Memory B cell (primary cell): ENCODE measurements at regions not wholly inside any gene's neighbourhood (a gene's known extent, or its start where the extent isn't known, plus 50 kb on each side); places are given as distances from the start of the nearest gene placed in this dataset.
"Not testable (repeated sequence)": the region's sequence is repeated elsewhere in the genome, so short reads cannot be mapped to it uniquely, and the experiment has no call there.

Experiments
- ATAC-seq: fragments of 150-1000 bp; cut with Tn5 transposase; 2 replicates; pipeline ENCODE4 v1.10.0; 2021; ENCODE audit warnings: low read depth, mild to moderate bottlenecking, moderate library complexity
- DNase-seq, 2 donors: peaks; one replicate each; pipeline ENCODE4 v3.0.0; 2022; ENCODE audit warnings: low spot score in 2 of 2
- H3K27ac Mint-ChIP-seq: one replicate; pipeline ENCODE4 v1.8.0; 2022; ENCODE audit warnings: mild to moderate bottlenecking, moderate library complexity, mixed read lengths
- H3K27me3 Mint-ChIP-seq: one replicate; pipeline ENCODE4 v1.8.0; 2022; ENCODE audit warnings: mixed read lengths
- H3K36me3 Mint-ChIP-seq: one replicate; pipeline ENCODE4 v1.8.0; 2022; ENCODE audit warnings: mild to moderate bottlenecking, mixed read lengths
- H3K4me1 Mint-ChIP-seq: one replicate; pipeline ENCODE4 v1.8.0; 2022; ENCODE audit warnings: mixed read lengths
- H3K4me3 Mint-ChIP-seq: one replicate; pipeline ENCODE4 v1.8.0; 2022; ENCODE audit warnings: mild to moderate bottlenecking, moderate library complexity, mixed read lengths
- H3K9me3 Mint-ChIP-seq: one replicate; pipeline ENCODE4 v1.8.0; 2022; ENCODE audit warnings: mixed read lengths

DNA sequence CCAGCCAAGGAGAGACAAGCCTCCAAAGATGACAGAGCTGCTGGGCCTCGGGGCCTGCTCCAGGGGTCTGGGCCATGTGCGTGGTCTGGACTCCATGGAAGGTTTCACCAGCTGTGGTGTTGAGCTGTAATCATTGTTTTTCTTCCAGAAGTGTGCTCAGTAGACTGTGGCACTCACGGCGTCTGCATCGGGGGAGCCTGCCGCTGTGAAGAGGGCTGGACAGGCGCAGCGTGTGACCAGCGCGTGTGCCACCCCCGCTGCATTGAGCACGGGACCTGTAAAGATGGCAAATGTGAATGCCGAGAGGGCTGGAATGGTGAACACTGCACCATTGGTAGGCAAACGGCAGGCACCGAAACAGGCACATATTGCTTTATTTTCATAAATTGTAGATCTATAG lies 164.8 kb upstream of the WWC1 start:
- DNase-seq (no peak), ATAC-seq (no peak)
- no peaks in the 10 kb centered on the region for H3K36me3 Mint-ChIP-seq
- peaks cover 1% of the 10 kb centered on the region for H3K27me3 Mint-ChIP-seq
- no peaks in the 10 kb centered on the region for H3K4me1 Mint-ChIP-seq
- H3K9me3 Mint-ChIP-seq, result peaks cover 1% of the 10 kb centered on the region
- no peak overlapping the region for H3K27ac Mint-ChIP-seq
- H3K4me3 Mint-ChIP-seq, result no peak overlapping the region

- Mint-ChIP-seq H3K27me3 (peaks cover 1% of the 10 kb centered on the region), H3K36me3 (no peaks in the 10 kb centered on the region), H3K4me1 (no peaks in the 10 kb centered on the region), H3K27ac (no peak overlapping the region), H3K9me3 (peaks cover 1% of the 10 kb centered on the region), H3K4me3 (no peak overlapping the region)
- DNase-seq (no peak), ATAC-seq (no peak)
Measured at GRCh38 chr5:168128111-168128510, 163.3 kb upstream of the WWC1 start.

DNA sequence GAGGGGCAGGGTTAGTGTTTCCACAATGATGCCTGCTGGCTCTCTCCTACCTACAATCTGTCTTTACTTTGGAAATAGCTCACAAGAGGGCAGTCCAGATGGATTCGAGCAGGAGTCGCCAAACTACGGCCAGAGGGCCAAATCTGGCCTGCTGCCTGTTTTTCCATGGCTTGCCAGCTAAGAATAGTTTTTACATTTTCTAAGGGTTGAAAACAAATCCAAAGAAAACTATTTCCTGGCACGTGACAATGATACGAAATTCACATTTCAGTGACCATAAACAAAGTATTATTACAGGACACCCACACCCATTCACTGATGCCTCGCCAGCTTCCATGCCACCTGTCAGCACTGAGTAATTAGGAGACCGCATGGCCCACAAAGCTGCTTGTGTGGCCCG lies 162.9 kb upstream of the WWC1 start:
- DNase-seq (no peak), ATAC-seq (no peak)
- Mint-ChIP-seq H3K27ac (no peak overlapping the region), H3K27me3 (peaks cover 1% of the 10 kb centered on the region), H3K4me1 (no peaks in the 10 kb centered on the region), H3K9me3 (peaks cover 1% of the 10 kb centered on the region), H3K36me3 (no peaks in the 10 kb centered on the region), H3K4me3 (no peak overlapping the region)

- Mint-ChIP-seq H3K36me3 (no peaks in the 10 kb centered on the region), H3K27ac (no peak overlapping the region), H3K4me1 (peaks cover 3% of the 10 kb centered on the region), H3K27me3 (no peaks in the 10 kb centered on the region), H3K4me3 (no peak overlapping the region), H3K9me3 (no peaks in the 10 kb centered on the region)
- DNase-seq (no peak), ATAC-seq (no peak)
Measured at GRCh38 chr5:168131519-168131918, 159.9 kb upstream of the WWC1 start.

GRCh38 chr5:168132241-168132641 lies 159.2 kb upstream of the WWC1 start:
- no peaks in the 10 kb centered on the region for H3K36me3 Mint-ChIP-seq
- H3K9me3 Mint-ChIP-seq, result no peaks in the 10 kb centered on the region

DNA sequence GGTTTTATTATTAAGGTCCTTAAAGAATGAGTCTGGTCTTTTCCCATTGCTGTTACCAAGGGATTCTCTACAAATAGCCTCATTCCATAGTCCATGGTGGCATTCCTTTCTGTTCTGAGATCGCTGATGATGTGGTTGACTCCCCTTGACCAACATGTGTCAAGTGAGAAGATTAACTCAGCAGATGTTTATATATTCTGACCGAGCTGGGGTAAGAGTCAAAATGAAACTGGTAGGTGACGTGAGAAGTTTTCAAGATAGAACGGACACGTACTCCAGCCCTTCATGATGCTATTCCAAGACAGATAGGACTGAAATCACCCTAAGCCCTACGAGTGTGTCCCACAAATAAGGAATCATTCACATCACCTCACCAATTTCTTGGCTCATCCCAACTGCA lies 155.5 kb upstream of the WWC1 start:
- Mint-ChIP-seq H3K27ac (no peak overlapping the region), H3K4me3 (no peak overlapping the region), H3K4me1 (peaks cover 3% of the 10 kb centered on the region), H3K27me3 (peaks cover 1% of the 10 kb centered on the region), H3K9me3 (no peaks in the 10 kb centered on the region), H3K36me3 (no peaks in the 10 kb centered on the region)
- DNase-seq, result no peak
- ATAC-seq, result no peak

More at GRCh38 chr5:168132241-168132641, 159.2 kb upstream of the WWC1 start:
- H3K27ac Mint-ChIP-seq, result no peak overlapping the region
- ATAC-seq (no peak), DNase-seq (no peak)
- no peak overlapping the region for H3K4me3 Mint-ChIP-seq
- peaks cover 3% of the 10 kb centered on the region for H3K4me1 Mint-ChIP-seq
- H3K27me3 Mint-ChIP-seq, result peaks cover 1% of the 10 kb centered on the region

- DNase-seq, result no peak
- H3K27me3 Mint-ChIP-seq, result peaks cover 1% of the 10 kb centered on the region
- no peaks in the 10 kb centered on the region for H3K36me3 Mint-ChIP-seq
- H3K4me1 Mint-ChIP-seq, result peaks cover 3% of the 10 kb centered on the region
- no peak overlapping the region for H3K4me3 Mint-ChIP-seq
- H3K9me3 Mint-ChIP-seq, result no peaks in the 10 kb centered on the region
- no peak for ATAC-seq
- no peak overlapping the region for H3K27ac Mint-ChIP-seq
Measured at GRCh38 chr5:168136340-168136739, 155.1 kb upstream of the WWC1 start.

DNA sequence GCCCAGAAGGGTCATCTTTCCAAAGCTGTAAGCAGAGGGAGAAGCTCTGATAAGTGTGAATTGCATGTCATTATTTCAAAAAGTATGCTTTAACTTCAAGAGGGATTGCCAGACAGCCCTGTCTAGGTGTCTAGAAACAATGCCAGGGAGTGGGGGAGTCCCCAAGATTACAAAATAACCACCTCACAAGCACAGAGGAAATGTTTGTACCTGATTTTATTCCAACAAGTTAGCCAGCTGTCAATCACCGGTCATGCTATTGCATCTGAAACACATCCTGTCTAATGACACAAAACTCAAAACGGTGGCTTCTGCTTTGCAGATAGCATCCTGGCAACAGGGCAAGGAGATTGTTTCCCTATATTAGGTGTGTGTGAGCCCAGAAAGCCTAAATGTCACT lies 154.2 kb upstream of the WWC1 start:
- Mint-ChIP-seq H3K9me3 (no peaks in the 10 kb centered on the region), H3K27ac (no peak overlapping the region), H3K4me1 (peaks cover 3% of the 10 kb centered on the region), H3K4me3 (no peak overlapping the region), H3K36me3 (no peaks in the 10 kb centered on the region), H3K27me3 (peaks cover 1% of the 10 kb centered on the region)
- ATAC-seq, result no peak
- DNase-seq, result no peak

GRCh38 chr5:168140241-168140640 lies 151.2 kb upstream of the WWC1 start:
- Mint-ChIP-seq H3K9me3 (no peaks in the 10 kb centered on the region), H3K27ac (no peak overlapping the region), H3K4me3 (no peak overlapping the region), H3K4me1 (peaks cover 3% of the 10 kb centered on the region), H3K27me3 (peaks cover 1% of the 10 kb centered on the region), H3K36me3 (no peaks in the 10 kb centered on the region)
- DNase-seq (no peak), ATAC-seq (no peak)

DNA sequence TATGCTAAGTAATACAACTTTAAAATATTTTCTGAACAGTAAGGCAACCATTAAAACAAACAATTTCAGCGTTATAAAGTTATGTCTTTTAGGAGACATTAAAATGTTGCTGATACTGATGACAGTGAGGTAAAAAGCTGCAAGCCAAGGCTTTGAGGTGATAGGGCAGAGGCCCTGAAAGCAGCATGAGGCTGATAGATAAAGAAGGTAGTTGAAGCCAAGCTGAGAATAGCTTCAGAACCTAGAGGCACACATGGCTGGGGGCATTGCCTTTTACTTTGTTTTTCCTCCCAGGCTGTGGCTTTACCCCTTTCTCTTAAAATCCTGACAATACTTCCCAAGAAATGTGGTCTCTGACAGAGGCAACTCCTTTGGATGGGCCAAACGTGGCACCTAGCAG lies 149.0 kb upstream of the WWC1 start:
- Mint-ChIP-seq H3K9me3 (no peaks in the 10 kb centered on the region), H3K4me1 (no peaks in the 10 kb centered on the region), H3K27me3 (no peaks in the 10 kb centered on the region), H3K27ac (no peak overlapping the region), H3K36me3 (no peaks in the 10 kb centered on the region), H3K4me3 (no peak overlapping the region)
- no peak for DNase-seq
- ATAC-seq, result no peak

DNA sequence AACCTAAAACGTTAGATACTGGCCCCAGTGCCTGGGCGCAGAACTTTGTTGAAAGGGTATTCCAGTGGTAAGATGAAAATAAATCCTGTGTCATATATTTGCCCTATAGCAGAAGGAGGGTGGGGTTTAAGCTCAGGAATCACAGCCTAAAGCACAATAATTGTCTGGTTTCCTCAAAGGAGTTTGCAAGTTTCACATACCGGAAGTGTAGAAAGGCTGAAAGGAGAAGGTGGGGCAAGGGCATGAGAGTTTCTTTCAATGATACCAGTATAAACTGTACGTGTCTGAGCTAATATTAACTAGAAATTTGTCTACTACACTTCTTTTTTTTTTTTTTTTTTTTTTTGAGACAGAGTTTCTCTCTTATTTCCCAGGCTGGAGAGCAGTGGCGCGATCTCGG lies 147.9 kb upstream of the WWC1 start:
- not testable (repeated sequence) for H3K27ac Mint-ChIP-seq, DNase-seq, H3K9me3 Mint-ChIP-seq, H3K4me3 Mint-ChIP-seq, H3K27me3 Mint-ChIP-seq, H3K4me1 Mint-ChIP-seq, ATAC-seq, H3K36me3 Mint-ChIP-seq

GRCh38 chr5:168147106-168147505 lies 144.3 kb upstream of the WWC1 start:
- no peak overlapping the region for H3K4me3 Mint-ChIP-seq
- no peaks in the 10 kb centered on the region for H3K4me1 Mint-ChIP-seq
- no peak overlapping the region for H3K27ac Mint-ChIP-seq
- no peak for DNase-seq
- no peaks in the 10 kb centered on the region for H3K9me3 Mint-ChIP-seq
- no peak for ATAC-seq
- no peaks in the 10 kb centered on the region for H3K36me3 Mint-ChIP-seq
- H3K27me3 Mint-ChIP-seq, result peaks cover 2% of the 10 kb centered on the region

GRCh38 chr5:168147568-168148360 lies 143.7 kb upstream of the WWC1 start:
- DNase-seq, result no peak
- Mint-ChIP-seq H3K27ac (no peak overlapping the region), H3K4me1 (no peaks in the 10 kb centered on the region), H3K4me3 (no peak overlapping the region), H3K27me3 (peaks cover 2% of the 10 kb centered on the region), H3K36me3 (no peaks in the 10 kb centered on the region), H3K9me3 (no peaks in the 10 kb centered on the region)
- ATAC-seq, result no peak

DNA sequence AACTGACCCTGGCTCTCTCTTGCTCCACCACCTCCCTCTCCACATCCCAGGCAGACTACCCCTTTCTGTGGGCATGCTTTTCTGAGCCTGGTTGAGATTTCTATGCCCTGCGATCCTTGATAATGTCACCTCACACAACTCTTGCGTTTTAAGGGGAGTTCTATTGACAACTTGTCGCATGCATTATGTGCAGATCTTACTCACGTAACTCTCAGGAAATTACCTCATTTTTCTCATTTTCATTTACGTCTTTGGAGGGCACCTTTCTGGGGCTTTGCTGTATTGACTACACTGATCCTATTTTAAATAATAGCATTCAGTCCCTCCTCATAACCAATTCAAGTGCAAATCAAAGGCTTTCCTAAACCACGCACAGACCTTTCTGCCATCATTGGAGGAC lies 140.4 kb upstream of the WWC1 start:
- Mint-ChIP-seq H3K4me1 (no peaks in the 10 kb centered on the region), H3K4me3 (no peak overlapping the region), H3K27me3 (peaks cover 2% of the 10 kb centered on the region), H3K36me3 (no peaks in the 10 kb centered on the region), H3K27ac (no peak overlapping the region), H3K9me3 (no peaks in the 10 kb centered on the region)
- ATAC-seq (no peak), DNase-seq (no peak)

DNA sequence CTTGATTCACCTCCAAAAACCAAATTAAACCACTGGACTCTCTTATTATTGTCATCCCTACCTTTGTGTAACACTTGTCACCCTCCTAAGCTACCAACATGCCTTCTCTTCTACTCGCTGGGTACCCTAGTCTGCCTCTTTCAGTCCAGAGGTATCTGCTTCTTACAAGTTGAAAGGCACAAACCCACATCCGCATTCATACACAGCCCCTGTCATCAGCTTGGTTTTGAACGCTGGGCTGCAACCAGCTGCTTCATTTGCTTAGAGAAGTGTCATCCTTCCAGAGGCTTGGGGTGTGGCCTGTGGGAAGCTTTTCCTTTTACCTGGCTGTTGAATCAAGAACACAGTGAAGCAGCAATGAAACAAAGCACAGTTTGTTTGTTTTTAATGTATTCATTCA lies 138.8 kb upstream of the WWC1 start:
- no peak for DNase-seq

More for the DNA sequence above, 138.8 kb upstream of the WWC1 start:
- H3K9me3 Mint-ChIP-seq, result no peaks in the 10 kb centered on the region
- H3K27ac Mint-ChIP-seq, result no peak overlapping the region
- H3K4me3 Mint-ChIP-seq, result no peak overlapping the region
- no peaks in the 10 kb centered on the region for H3K36me3 Mint-ChIP-seq
- peaks cover 2% of the 10 kb centered on the region for H3K27me3 Mint-ChIP-seq
- no peak for ATAC-seq
- no peaks in the 10 kb centered on the region for H3K4me1 Mint-ChIP-seq
